ENCODE measurements at regions not wholly inside any gene's neighbourhood (a gene's known extent, or its start where the extent isn't known, plus 50 kb on each side); places are given as distances from the start of the nearest gene placed in this dataset.
A peak's percentile ranks its signal among the peaks of the same experiment; 100 is the strongest.

- H3K27me3 Mint-ChIP-seq, result no peaks in the 10 kb centered on the region
- no peaks in the 10 kb centered on the region for H3K36me3 Mint-ChIP-seq (ENCODE audit: low read depth)
- H3K4me1 Mint-ChIP-seq, result peaks cover 3% of the 10 kb centered on the region
- no peak overlapping the region for H3K4me3 Mint-ChIP-seq
- DNase-seq, result no peak
- H3K27ac Mint-ChIP-seq, result no peak overlapping the region
- ATAC-seq, result no peak
- peaks cover 9% of the 10 kb centered on the region for H3K9me3 Mint-ChIP-seq
These were observed 547.8 kb downstream of the NPHP4 start for GRCh38 chr1:5444396-5444795.

DNA sequence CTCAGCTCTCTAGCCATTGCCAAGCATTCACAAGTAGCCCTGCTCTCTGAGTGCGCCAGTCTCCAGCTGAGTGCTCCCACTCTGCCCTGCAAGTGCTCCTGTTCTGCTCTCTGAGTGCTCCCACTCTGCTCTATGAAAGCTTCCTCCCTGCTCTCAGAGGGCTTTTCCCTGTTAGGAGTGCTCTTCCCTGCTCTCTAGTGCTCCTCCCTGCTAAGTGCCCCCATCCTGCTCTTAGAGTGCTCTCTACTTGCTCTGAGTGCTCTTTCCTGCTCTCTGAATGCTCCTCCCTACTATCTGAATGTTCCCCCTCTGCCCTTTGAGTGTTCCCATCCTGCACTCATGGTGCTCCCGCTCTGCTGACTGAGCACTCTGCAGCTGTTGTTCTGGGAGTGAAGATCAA, 555.4 kb downstream of the NPHP4 start:
- Mint-ChIP-seq H3K27me3 (no peaks in the 10 kb centered on the region), H3K9me3 (peaks cover 25% of the 10 kb centered on the region), H3K4me3 (no peak overlapping the region), H3K4me1 (no peaks in the 10 kb centered on the region), H3K27ac (no peak overlapping the region), H3K36me3 (ENCODE audit: low read depth) (peaks cover 3% of the 10 kb centered on the region)
- DNase-seq, result no peak
- ATAC-seq, result no peak

- ATAC-seq (no peak), DNase-seq (no peak)
- Mint-ChIP-seq H3K27ac (no peak overlapping the region), H3K4me3 (no peak overlapping the region), H3K9me3 (peaks cover 25% of the 10 kb centered on the region), H3K27me3 (no peaks in the 10 kb centered on the region), H3K4me1 (no peaks in the 10 kb centered on the region), H3K36me3 (ENCODE audit: low read depth) (peaks cover 3% of the 10 kb centered on the region)
These were observed 556.8 kb downstream of the NPHP4 start for GRCh38 chr1:5435414-5435813.

DNA sequence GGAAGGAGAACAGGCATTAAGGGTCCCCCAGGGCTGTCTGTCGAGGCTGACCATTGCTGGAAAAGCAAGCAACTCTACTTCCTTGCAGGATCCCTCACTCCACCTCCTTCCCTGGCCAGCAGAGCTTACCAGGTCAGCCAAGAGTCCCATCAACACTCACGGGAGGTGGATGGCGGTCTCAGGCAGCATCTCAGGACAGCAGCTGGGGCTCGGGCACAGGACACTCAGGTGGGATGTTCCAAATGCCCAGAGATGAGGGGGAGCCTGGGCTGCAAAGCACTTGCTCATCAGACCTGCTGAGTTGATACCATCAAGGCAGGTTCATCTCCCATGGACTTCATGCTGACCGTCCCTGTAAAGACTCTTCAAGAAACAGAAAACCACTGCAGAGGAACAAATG, 559.8 kb downstream of the NPHP4 start:
- H3K4me1 Mint-ChIP-seq, result no peaks in the 10 kb centered on the region
- no peak overlapping the region for H3K27ac Mint-ChIP-seq
- DNase-seq (no peak), ATAC-seq (no peak)
- no peaks in the 10 kb centered on the region for H3K36me3 Mint-ChIP-seq (ENCODE audit: low read depth)
- no peak overlapping the region for H3K4me3 Mint-ChIP-seq
- no peaks in the 10 kb centered on the region for H3K27me3 Mint-ChIP-seq
- peaks cover 7% of the 10 kb centered on the region for H3K9me3 Mint-ChIP-seq

DNA sequence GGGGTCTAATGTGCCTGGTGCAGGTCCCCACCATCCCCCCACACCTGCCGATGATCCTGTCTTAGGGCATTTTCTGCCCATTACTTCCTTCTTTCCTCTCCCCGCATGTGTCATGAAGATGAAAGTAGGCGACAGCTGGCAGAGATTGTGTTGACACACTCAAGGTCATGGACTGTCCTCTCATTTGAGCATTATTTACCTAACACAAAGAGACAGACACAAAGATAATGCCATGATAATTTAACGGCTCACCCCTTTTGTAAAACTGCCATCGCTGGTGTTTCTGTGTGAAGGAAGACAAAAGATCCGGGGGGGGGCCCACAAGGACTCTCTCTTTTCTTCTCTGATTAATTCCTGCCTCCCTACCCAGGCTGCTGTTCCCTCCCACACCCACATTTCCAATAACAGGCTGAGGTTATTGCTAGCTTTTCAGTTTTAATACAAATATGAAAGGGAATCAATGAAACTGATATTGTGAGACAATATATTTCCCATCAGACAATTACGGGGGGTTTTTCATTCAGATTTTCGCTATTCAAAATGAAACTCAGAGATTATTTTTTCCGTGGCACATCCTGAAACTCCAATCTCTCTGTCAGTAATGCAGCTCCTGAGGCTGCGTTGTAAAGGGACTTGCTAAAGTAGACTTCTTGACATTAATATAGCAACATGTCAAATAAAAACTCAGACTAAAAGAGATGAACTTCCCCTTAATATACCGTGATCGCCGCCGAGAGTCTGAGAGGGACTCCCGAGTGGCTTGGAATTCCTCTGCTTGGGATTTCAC, 561.1 kb downstream of the NPHP4 start:
- no peaks in the 10 kb centered on the region for H3K36me3 Mint-ChIP-seq (ENCODE audit: low read depth)
- ATAC-seq (no peak), DNase-seq (no peak)
- H3K27me3 Mint-ChIP-seq, result no peaks in the 10 kb centered on the region
- H3K9me3 Mint-ChIP-seq, result no peaks in the 10 kb centered on the region
- no peaks in the 10 kb centered on the region for H3K4me1 Mint-ChIP-seq
- H3K4me3 Mint-ChIP-seq, result no peak overlapping the region
- H3K27ac Mint-ChIP-seq, result no peak overlapping the region

DNA sequence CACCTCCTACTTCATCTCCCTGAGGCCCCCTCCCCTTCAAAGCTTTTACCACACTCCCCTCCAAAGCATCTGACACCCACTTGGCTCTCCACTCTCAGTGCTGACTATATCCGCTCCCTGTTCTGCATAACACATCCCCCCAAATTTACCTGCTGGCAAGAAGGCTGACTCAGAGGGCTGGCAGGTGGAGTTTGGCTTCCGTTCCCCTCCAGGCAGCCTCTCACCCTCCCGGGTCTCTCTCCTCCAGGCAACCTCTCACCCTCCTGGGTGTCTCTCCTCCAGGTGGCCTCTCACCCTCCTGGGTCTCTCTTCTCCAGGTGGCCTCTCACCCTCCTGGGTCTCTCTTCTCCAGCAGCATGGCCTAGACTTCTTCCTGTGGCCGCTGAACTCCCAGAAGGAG, 562.1 kb downstream of the NPHP4 start:
- H3K36me3 Mint-ChIP-seq (ENCODE audit: low read depth), result no peaks in the 10 kb centered on the region
- no peak for ATAC-seq
- DNase-seq, result no peak
- H3K27me3 Mint-ChIP-seq, result no peaks in the 10 kb centered on the region
- H3K4me3 Mint-ChIP-seq, result no peak overlapping the region
- no peaks in the 10 kb centered on the region for H3K9me3 Mint-ChIP-seq
- no peaks in the 10 kb centered on the region for H3K4me1 Mint-ChIP-seq
- no peak overlapping the region for H3K27ac Mint-ChIP-seq

- no peak overlapping the region for H3K4me3 Mint-ChIP-seq
- peaks cover 2% of the 10 kb centered on the region for H3K4me1 Mint-ChIP-seq
- no peaks in the 10 kb centered on the region for H3K9me3 Mint-ChIP-seq
- peaks cover 2% of the 10 kb centered on the region for H3K27me3 Mint-ChIP-seq
- no peaks in the 10 kb centered on the region for H3K36me3 Mint-ChIP-seq (ENCODE audit: low read depth)
- ATAC-seq (no peak), DNase-seq (no peak)
- no peak overlapping the region for H3K27ac Mint-ChIP-seq
These were observed 563.9 kb downstream of the NPHP4 start for GRCh38 chr1:5428351-5428750.

DNA sequence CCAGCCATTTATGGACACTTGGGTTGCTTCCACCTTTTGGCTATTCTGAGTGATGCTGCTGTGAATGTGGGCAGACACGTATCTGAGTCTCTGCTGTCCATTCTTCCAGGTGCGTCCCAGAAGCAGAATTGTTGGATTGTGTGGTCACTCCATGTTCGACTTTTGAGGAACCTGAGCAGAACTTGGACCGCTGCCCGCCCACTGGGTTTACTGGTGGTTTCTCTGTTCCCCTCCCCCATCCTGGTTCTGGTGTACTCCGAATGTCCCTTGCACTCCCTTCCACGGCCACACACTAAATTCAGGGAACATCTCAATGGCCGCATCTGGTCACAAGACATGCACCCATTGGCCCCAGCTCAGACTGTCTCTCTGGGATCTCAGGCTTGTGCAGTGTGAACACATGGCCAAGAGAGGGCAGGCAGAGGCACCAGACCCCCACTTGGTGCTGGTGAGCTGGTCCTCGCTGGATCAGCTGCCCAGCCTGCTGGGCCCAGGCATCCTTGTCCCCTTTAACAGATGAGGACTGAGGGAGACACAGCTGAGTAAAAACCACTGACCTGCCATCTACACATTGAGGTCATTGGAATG, 565.1 kb downstream of the NPHP4 start:
- no peaks in the 10 kb centered on the region for H3K36me3 Mint-ChIP-seq (ENCODE audit: low read depth)
- no peak for ATAC-seq
- H3K27ac Mint-ChIP-seq, result no peak overlapping the region
- peaks cover 14% of the 10 kb centered on the region for H3K4me1 Mint-ChIP-seq
- peaks cover 2% of the 10 kb centered on the region for H3K27me3 Mint-ChIP-seq
- H3K9me3 Mint-ChIP-seq, result no peaks in the 10 kb centered on the region
- no peak for DNase-seq
- H3K4me3 Mint-ChIP-seq, result no peak overlapping the region

GRCh38 chr1:5424802-5425703, 567.2 kb downstream of the NPHP4 start:
- Mint-ChIP-seq H3K27ac (no peak overlapping the region), H3K36me3 (ENCODE audit: low read depth) (no peaks in the 10 kb centered on the region), H3K9me3 (no peaks in the 10 kb centered on the region), H3K4me3 (no peak overlapping the region), H3K27me3 (peaks cover 2% of the 10 kb centered on the region), H3K4me1 (peaks cover 19% of the 10 kb centered on the region)
- ATAC-seq (no peak), DNase-seq (no peak)

GRCh38 chr1:5423109-5423508, 569.1 kb downstream of the NPHP4 start:
- Mint-ChIP-seq H3K9me3 (no peaks in the 10 kb centered on the region), H3K4me3 (no peak overlapping the region), H3K27me3 (peaks cover 2% of the 10 kb centered on the region), H3K27ac (no peak overlapping the region), H3K4me1 (peaks cover 19% of the 10 kb centered on the region), H3K36me3 (ENCODE audit: low read depth) (no peaks in the 10 kb centered on the region)
- DNase-seq, result peak; percentile 12
- peak; percentile 62 for ATAC-seq

DNA sequence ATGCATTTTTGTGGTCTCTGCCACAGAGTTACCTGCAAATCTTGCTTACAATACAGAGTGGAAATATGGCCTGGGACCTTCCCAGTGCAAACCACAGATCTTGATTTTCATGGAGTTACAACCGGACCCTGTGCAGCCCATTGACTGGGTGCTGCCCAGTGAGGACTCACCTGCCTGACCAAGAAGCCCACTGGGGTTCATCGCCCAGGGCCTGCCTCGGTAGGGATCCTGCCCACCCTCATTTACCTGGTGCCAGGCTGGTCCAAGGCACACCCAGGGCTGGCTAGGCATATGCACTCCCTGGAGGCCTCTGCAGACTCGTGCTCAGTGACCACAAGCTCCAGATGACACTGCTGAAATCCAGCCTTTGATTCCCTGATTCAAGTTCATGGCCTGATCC, 572.7 kb downstream of the NPHP4 start:
- no peak for DNase-seq
- H3K27me3 Mint-ChIP-seq, result no peaks in the 10 kb centered on the region
- no peaks in the 10 kb centered on the region for H3K9me3 Mint-ChIP-seq
- no peak overlapping the region for H3K4me3 Mint-ChIP-seq
- H3K27ac Mint-ChIP-seq, result no peak overlapping the region
- no peak for ATAC-seq
- H3K36me3 Mint-ChIP-seq (ENCODE audit: low read depth), result no peaks in the 10 kb centered on the region
- H3K4me1 Mint-ChIP-seq, result peaks cover 19% of the 10 kb centered on the region

- Mint-ChIP-seq H3K27ac (no peak overlapping the region), H3K9me3 (no peaks in the 10 kb centered on the region), H3K27me3 (no peaks in the 10 kb centered on the region), H3K4me3 (no peak overlapping the region), H3K36me3 (ENCODE audit: low read depth) (no peaks in the 10 kb centered on the region), H3K4me1 (no peaks in the 10 kb centered on the region)
- DNase-seq (no peak), ATAC-seq (no peak)
These were observed 575.7 kb downstream of the NPHP4 start for GRCh38 chr1:5416518-5416917.

GRCh38 chr1:5415606-5416005, 576.6 kb downstream of the NPHP4 start:
- Mint-ChIP-seq H3K27me3 (no peaks in the 10 kb centered on the region), H3K9me3 (no peaks in the 10 kb centered on the region), H3K4me3 (no peak overlapping the region), H3K36me3 (ENCODE audit: low read depth) (no peaks in the 10 kb centered on the region), H3K4me1 (no peaks in the 10 kb centered on the region), H3K27ac (no peak overlapping the region)
- DNase-seq (no peak), ATAC-seq (no peak)

- no peaks in the 10 kb centered on the region for H3K9me3 Mint-ChIP-seq
- no peaks in the 10 kb centered on the region for H3K36me3 Mint-ChIP-seq (ENCODE audit: low read depth)
- ATAC-seq (no peak), DNase-seq (no peak)
- no peak overlapping the region for H3K27ac Mint-ChIP-seq
- no peaks in the 10 kb centered on the region for H3K4me1 Mint-ChIP-seq
- no peak overlapping the region for H3K4me3 Mint-ChIP-seq
- H3K27me3 Mint-ChIP-seq, result no peaks in the 10 kb centered on the region
These were observed 581.6 kb downstream of the NPHP4 start for GRCh38 chr1:5410652-5411051.

- Mint-ChIP-seq H3K9me3 (no peaks in the 10 kb centered on the region), H3K36me3 (ENCODE audit: low read depth) (no peaks in the 10 kb centered on the region), H3K4me3 (no peak overlapping the region), H3K27ac (no peak overlapping the region), H3K4me1 (no peaks in the 10 kb centered on the region), H3K27me3 (no peaks in the 10 kb centered on the region)
- no peak for DNase-seq
- ATAC-seq, result no peak
These were observed 583.8 kb downstream of the NPHP4 start for GRCh38 chr1:5408401-5408800.
